Activated naive CD4-positive, alpha-beta T cell treated with anti-CD3 and anti-CD28 coated beads for 36 hours (primary cell): ENCODE measurements at regions not wholly inside any gene's neighbourhood (a gene's known extent, or its start where the extent isn't known, plus 50 kb on each side); places are given as distances from the start of the nearest gene placed in this dataset.
"Not testable (repeated sequence)": the region's sequence is repeated elsewhere in the genome, so short reads cannot be mapped to it uniquely, and the experiment has no call there.

Source experiments
- CTCF ChIA-PET: fragments of 350-600 bp; sonication (Branson Sonifier 250); formaldehyde crosslinking; loops from one replicate; lab custom pipeline; 2021; ENCODE audit warnings: antibody characterized with exemption; lab: Charles Lee
- DNase-seq: peaks from one replicate; pipeline ENCODE4 v3.0.0-alpha.2; 2020
- H3K27ac Mint-ChIP-seq: one replicate; pipeline ENCODE4 v1.8.0; 2021; ENCODE audit warnings: mild to moderate bottlenecking, mixed read lengths
- H3K27me3 Mint-ChIP-seq: one replicate; pipeline ENCODE4 v1.8.0; 2021; ENCODE audit warnings: low read depth, mixed read lengths
- H3K36me3 Mint-ChIP-seq: one replicate; pipeline ENCODE4 v1.8.0; 2021; ENCODE audit warnings: low read depth, mixed read lengths
- H3K4me1 Mint-ChIP-seq: one replicate; pipeline ENCODE4 v1.8.0; 2021; ENCODE audit warnings: low read depth, mixed read lengths
- H3K4me3 Mint-ChIP-seq: one replicate; pipeline ENCODE4 v1.8.0; 2021; ENCODE audit warnings: mild to moderate bottlenecking, moderate library complexity, mixed read lengths
- H3K9me3 Mint-ChIP-seq: one replicate; pipeline ENCODE4 v1.8.0; 2021; ENCODE audit warnings: mixed read lengths
- intact Hi-C: fragments of 100-400 bp; cut with micrococcal nuclease; formaldehyde crosslinking; loops from one replicate; pipeline ENCODE4 v1.15.1; 2023

DNA sequence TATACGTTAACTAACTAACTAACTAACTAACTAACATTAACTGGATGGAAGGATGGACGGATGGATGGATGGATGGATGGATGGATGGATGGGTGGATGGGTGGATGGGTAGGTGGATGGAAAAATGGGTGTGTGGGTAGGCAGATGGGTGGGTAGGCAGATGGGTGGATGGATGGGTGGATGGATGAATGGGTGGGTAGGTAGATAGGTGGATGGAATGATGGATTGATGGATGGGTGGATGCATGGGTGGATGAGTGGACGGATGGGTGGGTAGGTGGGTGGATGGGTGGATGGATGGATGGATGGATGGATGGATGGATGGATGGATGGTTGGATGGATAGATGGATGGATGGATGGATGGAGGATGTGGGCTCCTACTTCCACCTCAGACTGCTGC lies 314.0 kb downstream of the INHBA start:
- DNase-seq, H3K27ac Mint-ChIP-seq, H3K27me3 Mint-ChIP-seq, H3K9me3 Mint-ChIP-seq, intact Hi-C loops, H3K4me1 Mint-ChIP-seq, CTCF ChIA-PET, H3K4me3 Mint-ChIP-seq, H3K36me3 Mint-ChIP-seq: not testable (repeated sequence)

DNA sequence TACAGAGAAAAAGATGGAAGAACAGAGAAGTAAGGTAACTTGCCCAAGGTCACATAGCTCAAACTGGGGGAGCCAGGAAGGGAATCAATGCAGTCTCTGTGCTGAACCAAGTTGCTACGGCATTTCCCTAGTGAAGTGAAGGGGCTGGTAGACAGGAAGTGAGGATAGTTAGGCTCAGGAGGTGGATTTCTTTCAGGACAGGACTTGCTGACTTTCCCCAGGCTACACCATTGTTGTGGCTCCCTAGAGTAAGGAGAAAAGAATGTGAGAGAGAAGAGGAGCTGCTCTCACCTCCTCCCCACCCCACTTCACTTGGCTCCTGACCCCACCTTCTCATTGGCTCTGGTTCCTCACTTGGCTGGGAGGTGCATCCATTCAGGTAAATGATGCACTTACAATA lies 316.9 kb downstream of the INHBA start:
- no peak overlapping the region for H3K4me3 Mint-ChIP-seq
- no peak overlapping the region for H3K27ac Mint-ChIP-seq
- DNase-seq, result no peak
- intact Hi-C loops, result no loop called here
- H3K9me3 Mint-ChIP-seq, result peaks cover 1% of the 10 kb centered on the region
- no peaks in the 10 kb centered on the region for H3K36me3 Mint-ChIP-seq
- no peaks in the 10 kb centered on the region for H3K4me1 Mint-ChIP-seq
- CTCF ChIA-PET, result no interaction called here
- no peaks in the 10 kb centered on the region for H3K27me3 Mint-ChIP-seq

DNA sequence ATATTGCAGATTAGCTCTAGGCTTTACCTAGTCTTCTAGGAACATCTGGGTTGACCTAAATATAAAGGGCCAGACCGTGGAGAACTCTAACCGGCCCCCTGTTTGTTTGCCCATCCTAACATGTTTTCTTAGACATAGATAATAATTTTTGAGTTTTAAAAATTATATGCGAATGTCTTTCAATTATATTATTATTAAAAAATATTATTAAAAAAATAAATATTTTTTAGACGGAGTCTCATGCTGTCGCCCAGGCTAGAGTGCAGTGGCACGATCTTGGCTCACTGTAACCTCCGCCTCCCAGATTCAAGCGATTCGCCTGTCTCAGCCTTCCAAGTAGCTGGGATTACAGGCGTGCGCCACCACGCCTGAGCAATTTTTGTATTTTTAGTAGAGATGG lies 318.5 kb downstream of the INHBA start:
- H3K27me3 Mint-ChIP-seq, result no peaks in the 10 kb centered on the region
- no peak overlapping the region for H3K27ac Mint-ChIP-seq
- peaks cover 1% of the 10 kb centered on the region for H3K9me3 Mint-ChIP-seq
- H3K4me3 Mint-ChIP-seq, result no peak overlapping the region
- intact Hi-C loops, result no loop called here
- no peaks in the 10 kb centered on the region for H3K4me1 Mint-ChIP-seq
- CTCF ChIA-PET, result no interaction called here
- DNase-seq, result no peak
- no peaks in the 10 kb centered on the region for H3K36me3 Mint-ChIP-seq

DNA sequence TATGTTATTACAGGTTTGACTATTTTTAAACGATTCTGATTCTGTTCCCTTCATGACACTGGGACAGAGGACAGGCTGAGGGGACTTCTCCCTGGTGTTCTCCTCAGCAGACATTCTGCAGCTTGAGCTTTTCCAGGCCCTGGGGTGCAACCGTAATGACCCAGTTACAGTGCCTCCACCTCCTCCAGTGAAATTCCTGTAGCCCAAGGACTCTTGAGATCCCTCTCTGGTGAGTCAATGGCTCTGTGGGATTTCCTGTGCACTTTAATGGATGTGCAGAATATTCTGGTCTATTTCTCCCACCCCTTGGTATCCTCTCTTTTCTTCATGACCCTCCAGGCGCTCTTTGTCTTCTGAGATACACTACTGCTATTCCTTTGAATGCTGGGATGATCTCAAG lies 319.3 kb downstream of the INHBA start:
- H3K27ac Mint-ChIP-seq, result no peak overlapping the region
- no peaks in the 10 kb centered on the region for H3K27me3 Mint-ChIP-seq
- intact Hi-C loops, result no loop called here
- H3K9me3 Mint-ChIP-seq, result peaks cover 1% of the 10 kb centered on the region
- no peaks in the 10 kb centered on the region for H3K36me3 Mint-ChIP-seq
- H3K4me3 Mint-ChIP-seq, result no peak overlapping the region
- H3K4me1 Mint-ChIP-seq, result no peaks in the 10 kb centered on the region
- CTCF ChIA-PET, result no interaction called here
- no peak for DNase-seq

DNA sequence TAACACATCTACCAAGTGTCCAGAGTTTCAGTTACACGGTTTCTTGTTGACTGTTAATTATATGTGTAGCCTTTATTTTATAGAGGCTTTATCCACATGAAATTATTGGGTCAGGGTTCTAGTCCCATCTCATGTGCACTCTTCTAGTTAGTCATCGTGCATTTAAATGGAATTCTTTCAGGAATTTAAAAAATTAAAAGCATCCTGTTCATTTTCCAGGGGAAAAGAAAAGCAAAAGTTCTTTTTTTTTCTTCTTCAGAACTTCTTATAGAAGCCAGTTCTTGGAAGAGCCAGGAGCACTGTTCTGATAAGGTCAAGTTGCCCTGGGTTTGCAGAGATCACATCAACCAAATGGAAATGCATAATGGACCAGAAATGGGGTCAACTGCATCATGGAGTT lies 324.7 kb downstream of the INHBA start:
- intact Hi-C loops, result no loop called here
- H3K27me3 Mint-ChIP-seq, result no peaks in the 10 kb centered on the region
- H3K9me3 Mint-ChIP-seq, result no peaks in the 10 kb centered on the region
- H3K4me1 Mint-ChIP-seq, result no peaks in the 10 kb centered on the region
- no peaks in the 10 kb centered on the region for H3K36me3 Mint-ChIP-seq
- DNase-seq, result no peak
- no peak overlapping the region for H3K4me3 Mint-ChIP-seq
- CTCF ChIA-PET, result no interaction called here
- H3K27ac Mint-ChIP-seq, result no peak overlapping the region

- intact Hi-C loops, result no loop called here
- CTCF ChIA-PET, result no interaction called here
- H3K4me3 Mint-ChIP-seq, result no peak overlapping the region
- DNase-seq, result no peak
- no peaks in the 10 kb centered on the region for H3K27me3 Mint-ChIP-seq
- peaks cover 1% of the 10 kb centered on the region for H3K9me3 Mint-ChIP-seq
- no peaks in the 10 kb centered on the region for H3K4me1 Mint-ChIP-seq
- no peak overlapping the region for H3K27ac Mint-ChIP-seq
- H3K36me3 Mint-ChIP-seq, result no peaks in the 10 kb centered on the region
Observed at GRCh38 chr7:41375582-41375981, 327.3 kb downstream of the INHBA start.

DNA sequence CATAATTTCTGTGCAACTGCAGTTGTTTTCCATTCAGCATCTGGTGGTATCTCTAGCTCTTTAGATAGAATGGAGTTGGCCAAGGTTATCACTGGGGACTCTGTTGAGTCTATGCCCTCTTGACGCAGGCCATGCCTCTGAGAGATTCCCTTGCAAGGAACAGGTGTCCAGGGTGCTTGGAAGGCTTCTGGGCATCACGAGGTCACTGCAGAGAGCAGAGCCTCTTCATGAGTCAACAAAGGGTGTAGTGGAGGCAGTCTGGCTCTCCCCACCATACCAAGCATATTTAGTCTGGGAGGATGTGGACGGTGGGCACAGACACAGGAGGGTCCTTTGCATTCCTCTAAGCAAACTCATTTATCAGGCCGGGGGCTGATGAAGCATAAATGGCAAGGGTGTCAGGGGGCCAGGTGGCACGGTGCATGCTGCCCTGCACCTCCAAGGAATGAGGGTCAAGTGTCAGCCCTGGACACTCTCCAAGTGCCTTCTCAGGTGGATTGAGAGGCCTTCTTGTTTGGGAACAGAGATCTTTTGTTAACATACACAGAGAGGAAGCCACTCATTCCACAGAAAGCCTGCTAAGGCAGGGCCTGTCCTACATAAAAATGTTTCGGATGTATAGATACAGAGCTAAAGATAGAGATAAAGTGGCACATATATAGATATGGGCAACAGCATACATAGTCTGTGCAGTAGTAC lies 328.6 kb downstream of the INHBA start:
- no peaks in the 10 kb centered on the region for H3K27me3 Mint-ChIP-seq
- no peak overlapping the region for H3K4me3 Mint-ChIP-seq
- intact Hi-C loops, result no loop called here
- CTCF ChIA-PET, result no interaction called here
- no peaks in the 10 kb centered on the region for H3K4me1 Mint-ChIP-seq
- DNase-seq, result no peak
- no peak overlapping the region for H3K27ac Mint-ChIP-seq
- H3K36me3 Mint-ChIP-seq, result no peaks in the 10 kb centered on the region
- H3K9me3 Mint-ChIP-seq, result peaks cover 2% of the 10 kb centered on the region

DNA sequence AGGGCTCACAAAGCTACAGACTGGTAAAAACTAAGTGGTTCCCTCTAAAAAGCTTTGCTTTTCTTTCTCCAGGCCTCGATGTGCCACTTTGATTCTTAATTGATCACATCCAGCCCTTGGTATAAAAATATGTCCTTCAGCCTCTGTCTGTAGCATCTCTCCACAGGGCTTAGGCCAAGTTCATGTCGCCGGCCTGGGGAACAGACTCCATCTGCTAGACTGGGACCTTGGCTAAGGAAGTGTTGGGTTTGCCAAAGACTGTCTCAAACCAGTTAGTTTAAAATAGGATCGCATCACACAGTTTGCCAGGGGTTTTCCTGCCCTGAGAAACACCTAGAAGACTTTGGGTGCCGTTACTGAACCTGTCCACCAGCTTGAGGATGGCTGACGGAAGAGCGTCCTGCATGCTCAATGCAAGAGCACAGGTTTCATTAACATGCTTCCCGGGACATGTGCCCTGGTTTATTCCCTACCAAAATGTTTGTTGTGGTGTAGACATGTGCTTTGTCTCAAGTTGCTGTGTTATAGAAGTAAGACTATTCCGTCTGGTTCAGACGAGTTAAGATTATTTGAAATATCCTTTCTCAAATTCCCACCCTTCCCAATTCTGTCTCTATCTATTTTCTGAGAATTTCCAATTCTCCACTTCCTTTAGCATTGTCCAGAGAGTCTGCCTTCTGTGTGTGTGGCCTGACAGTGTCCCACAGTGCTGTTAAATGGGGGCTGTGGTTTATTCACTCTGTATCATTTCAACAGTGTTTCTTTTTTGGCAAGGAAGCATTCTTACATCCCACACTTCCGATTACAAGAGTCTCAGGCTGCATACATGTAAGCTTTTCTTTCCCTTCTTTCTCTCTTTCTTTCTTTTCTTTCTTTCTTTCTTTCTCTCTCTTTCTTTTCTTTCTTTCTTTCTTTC lies 334.7 kb downstream of the INHBA start:
- CTCF ChIA-PET, result no interaction called here
- H3K36me3 Mint-ChIP-seq, result no peaks in the 10 kb centered on the region
- peaks cover 14% of the 10 kb centered on the region for H3K9me3 Mint-ChIP-seq
- no peaks in the 10 kb centered on the region for H3K27me3 Mint-ChIP-seq
- H3K4me3 Mint-ChIP-seq, result no peak overlapping the region
- no peaks in the 10 kb centered on the region for H3K4me1 Mint-ChIP-seq
- no peak for DNase-seq
- intact Hi-C loops, result no loop called here
- no peak overlapping the region for H3K27ac Mint-ChIP-seq

DNA sequence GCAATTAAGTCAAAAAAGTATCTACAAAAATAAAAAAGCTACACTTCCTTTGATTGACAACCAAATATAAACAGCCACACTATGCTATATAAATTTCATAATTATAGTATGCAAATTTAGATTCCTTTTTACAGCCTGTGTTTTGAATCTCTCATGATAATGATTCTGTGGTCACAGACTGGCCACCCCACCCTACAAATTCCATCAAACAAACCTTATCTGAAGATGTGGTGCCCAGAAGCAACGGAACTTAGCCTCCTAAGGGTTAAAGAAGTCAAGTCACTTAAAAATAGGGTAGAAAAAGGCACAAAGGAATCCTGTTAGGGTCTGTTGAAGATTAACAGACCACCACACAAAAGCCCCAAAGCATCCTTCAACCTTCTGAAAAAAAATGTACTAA lies 351.8 kb downstream of the INHBA start:
- Mint-ChIP-seq H3K4me3 (no peak overlapping the region), H3K36me3 (no peaks in the 10 kb centered on the region), H3K9me3 (peaks cover 2% of the 10 kb centered on the region), H3K4me1 (no peaks in the 10 kb centered on the region), H3K27me3 (no peaks in the 10 kb centered on the region), H3K27ac (no peak overlapping the region)
- intact Hi-C loops, result no loop called here
- DNase-seq, result no peak
- CTCF ChIA-PET, result no interaction called here

DNA sequence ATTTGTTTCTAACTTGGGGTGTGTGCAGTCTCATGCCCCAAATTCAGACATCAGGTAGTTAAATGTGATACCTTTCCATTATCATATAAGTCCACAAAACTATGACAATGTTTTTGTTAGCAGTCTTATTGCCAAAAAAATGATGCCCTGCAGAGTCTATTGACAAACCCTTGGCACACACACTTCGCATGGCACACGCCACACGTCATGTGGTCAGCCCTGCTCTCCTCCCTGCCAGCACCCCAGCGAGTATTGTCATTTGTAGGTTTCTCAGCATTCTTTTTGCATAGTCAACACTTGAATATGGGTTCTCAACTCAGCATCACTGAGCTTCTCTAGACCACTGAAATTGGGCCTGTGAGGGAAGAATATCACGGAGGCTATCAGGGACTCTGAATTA lies 356.0 kb downstream of the INHBA start:
- Mint-ChIP-seq H3K4me1 (no peaks in the 10 kb centered on the region), H3K4me3 (no peak overlapping the region), H3K9me3 (peaks cover 2% of the 10 kb centered on the region), H3K36me3 (no peaks in the 10 kb centered on the region), H3K27me3 (no peaks in the 10 kb centered on the region), H3K27ac (no peak overlapping the region)
- CTCF ChIA-PET, result no interaction called here
- intact Hi-C loops, result no loop called here
- DNase-seq, result no peak

- H3K36me3 Mint-ChIP-seq, result no peaks in the 10 kb centered on the region
- no peak overlapping the region for H3K27ac Mint-ChIP-seq
- CTCF ChIA-PET, result no interaction called here
- DNase-seq, result no peak
- no peaks in the 10 kb centered on the region for H3K4me1 Mint-ChIP-seq
- no peak overlapping the region for H3K4me3 Mint-ChIP-seq
- intact Hi-C loops, result no loop called here
- H3K9me3 Mint-ChIP-seq, result no peaks in the 10 kb centered on the region
- peaks cover 2% of the 10 kb centered on the region for H3K27me3 Mint-ChIP-seq
Observed at GRCh38 chr7:41339913-41340676, 362.8 kb downstream of the INHBA start.

DNA sequence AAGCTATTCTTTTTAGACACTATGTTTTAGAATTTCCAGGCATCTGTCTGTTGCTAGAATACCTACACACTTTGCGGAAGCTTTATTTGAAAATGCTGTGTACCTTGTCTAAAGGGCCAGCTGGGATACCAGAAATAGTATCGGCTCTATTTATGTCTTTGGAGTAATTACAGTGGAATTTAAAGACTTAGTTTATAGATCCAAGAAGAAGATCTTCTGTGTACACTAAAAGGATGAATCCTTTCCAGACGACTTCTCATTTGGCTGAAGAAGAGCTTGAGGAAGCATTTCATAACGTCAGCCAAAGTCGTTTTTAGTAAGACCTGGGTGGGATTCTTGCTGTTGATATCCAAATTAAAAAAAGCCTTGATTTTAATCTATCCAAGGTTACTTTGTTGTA lies 365.9 kb downstream of the INHBA start:
- H3K9me3 Mint-ChIP-seq, result peaks cover 2% of the 10 kb centered on the region
- no peak overlapping the region for H3K27ac Mint-ChIP-seq
- CTCF ChIA-PET, result no interaction called here
- no peak for DNase-seq
- no peak overlapping the region for H3K4me3 Mint-ChIP-seq
- no peaks in the 10 kb centered on the region for H3K4me1 Mint-ChIP-seq
- intact Hi-C loops, result no loop called here
- H3K27me3 Mint-ChIP-seq, result peaks cover 2% of the 10 kb centered on the region
- no peaks in the 10 kb centered on the region for H3K36me3 Mint-ChIP-seq
